ENCODE measurements at regions not wholly inside any gene's neighbourhood (a gene's known extent, or its start where the extent isn't known, plus 50 kb on each side); places are given as distances from the start of the nearest gene placed in this dataset.

DNA sequence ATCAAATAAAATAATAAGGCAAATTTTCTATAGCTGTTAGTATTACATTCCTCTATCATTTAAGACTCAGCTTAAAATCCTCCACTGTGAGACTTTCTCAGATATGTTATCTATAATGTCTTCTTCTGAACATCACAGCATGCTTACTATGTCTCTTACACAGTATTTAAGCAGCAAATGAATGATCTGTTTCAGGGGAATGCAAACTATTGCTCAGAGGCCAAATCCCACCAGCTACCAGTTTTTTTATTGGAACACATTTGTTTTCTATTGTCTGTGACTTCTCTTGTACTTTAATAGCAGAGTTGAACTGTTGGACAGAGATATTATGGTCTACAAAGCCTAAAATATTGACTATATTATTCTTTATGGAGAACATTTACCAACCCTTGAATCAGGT lies 59.6 kb downstream of the C3orf38 start:
- Histone ChIP-seq H3K4me1 (ENCODE audit: control insufficient read depth, insufficient read depth, low read length) (no peaks in the 10 kb centered on the region), H3K9me3 (ENCODE audit: control insufficient read depth, insufficient read depth, low read depth, low read length) (no peaks in the 10 kb centered on the region), H3K36me3 (ENCODE audit: control insufficient read depth in 2 of 2, insufficient read depth in 1 of 2, low read length in 2 of 2) (no peaks in the 10 kb centered on the region), H3K27ac (ENCODE audit: extremely low read depth, low read depth, low read length) (no peak overlapping the region), H3K4me3 (ENCODE audit: low read depth, low read length) (no peak overlapping the region)
- TF ChIP-seq ZNF341 (tag by site-specific recombination; IDR thresholded peaks at IDR 0.05; ENCODE audit: low read depth) (no peak), ZNF623 (tag by site-specific recombination; IDR thresholded peaks at IDR 0.05) (no peak), ZNF311 (tag by site-specific recombination; IDR thresholded peaks at IDR 0.05; ENCODE audit: borderline replicate concordance) (no peak), ZBTB48 (tag by site-specific recombination; IDR thresholded peaks at IDR 0.05) (no peak), ZNF558 (tag by site-specific recombination; IDR thresholded peaks at IDR 0.05) (no peak), ZNF629 (tag by site-specific recombination; IDR thresholded peaks at IDR 0.05) (no peak), ZNF423 (tag by site-specific recombination; IDR thresholded peaks at IDR 0.05) (no peak), ZNF670 (tag by site-specific recombination; IDR thresholded peaks at IDR 0.05; ENCODE audit: low read depth) (no peak), ZNF138 (tag by site-specific recombination; IDR thresholded peaks at IDR 0.05; ENCODE audit: borderline replicate concordance) (no peak), ZNF133 (tag by site-specific recombination; IDR thresholded peaks at IDR 0.05) (no peak), ZNF132 (tag by site-specific recombination; IDR thresholded peaks at IDR 0.05; ENCODE audit: borderline replicate concordance) (no peak), ZNF391 (tag by site-specific recombination; IDR thresholded peaks at IDR 0.05; ENCODE audit: borderline replicate concordance, low read depth) (no peak), ZNF19 (tag by site-specific recombination; IDR thresholded peaks at IDR 0.05; ENCODE audit: low read depth) (no peak)
- TF ChIP-seq, protein P1, sequence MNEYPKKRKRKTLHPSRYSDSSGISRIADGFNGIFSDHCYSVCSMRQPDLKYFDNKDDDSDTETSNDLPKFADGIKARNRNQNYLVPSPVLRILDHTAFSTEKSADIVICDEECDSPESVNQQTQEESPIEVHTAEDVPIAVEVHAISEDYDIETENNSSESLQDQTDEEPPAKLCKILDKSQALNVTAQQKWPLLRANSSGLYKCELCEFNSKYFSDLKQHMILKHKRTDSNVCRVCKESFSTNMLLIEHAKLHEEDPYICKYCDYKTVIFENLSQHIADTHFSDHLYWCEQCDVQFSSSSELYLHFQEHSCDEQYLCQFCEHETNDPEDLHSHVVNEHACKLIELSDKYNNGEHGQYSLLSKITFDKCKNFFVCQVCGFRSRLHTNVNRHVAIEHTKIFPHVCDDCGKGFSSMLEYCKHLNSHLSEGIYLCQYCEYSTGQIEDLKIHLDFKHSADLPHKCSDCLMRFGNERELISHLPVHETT (tag by site-specific recombination; IDR thresholded peaks at IDR 0.05) = no peak
- TF ChIP-seq, protein P2, sequence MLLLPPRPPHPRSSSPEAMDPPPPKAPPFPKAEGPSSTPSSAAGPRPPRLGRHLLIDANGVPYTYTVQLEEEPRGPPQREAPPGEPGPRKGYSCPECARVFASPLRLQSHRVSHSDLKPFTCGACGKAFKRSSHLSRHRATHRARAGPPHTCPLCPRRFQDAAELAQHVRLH (tag by site-specific recombination; IDR thresholded peaks at IDR 0.05) = no peak
- TF ChIP-seq, protein P3, sequence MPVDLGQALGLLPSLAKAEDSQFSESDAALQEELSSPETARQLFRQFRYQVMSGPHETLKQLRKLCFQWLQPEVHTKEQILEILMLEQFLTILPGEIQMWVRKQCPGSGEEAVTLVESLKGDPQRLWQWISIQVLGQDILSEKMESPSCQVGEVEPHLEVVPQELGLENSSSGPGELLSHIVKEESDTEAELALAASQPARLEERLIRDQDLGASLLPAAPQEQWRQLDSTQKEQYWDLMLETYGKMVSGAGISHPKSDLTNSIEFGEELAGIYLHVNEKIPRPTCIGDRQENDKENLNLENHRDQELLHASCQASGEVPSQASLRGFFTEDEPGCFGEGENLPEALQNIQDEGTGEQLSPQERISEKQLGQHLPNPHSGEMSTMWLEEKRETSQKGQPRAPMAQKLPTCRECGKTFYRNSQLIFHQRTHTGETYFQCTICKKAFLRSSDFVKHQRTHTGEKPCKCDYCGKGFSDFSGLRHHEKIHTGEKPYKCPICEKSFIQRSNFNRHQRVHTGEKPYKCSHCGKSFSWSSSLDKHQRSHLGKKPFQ (tag by site-specific recombination; IDR thresholded peaks at IDR 0.05) = no peak
- TF ChIP-seq, protein P4, sequence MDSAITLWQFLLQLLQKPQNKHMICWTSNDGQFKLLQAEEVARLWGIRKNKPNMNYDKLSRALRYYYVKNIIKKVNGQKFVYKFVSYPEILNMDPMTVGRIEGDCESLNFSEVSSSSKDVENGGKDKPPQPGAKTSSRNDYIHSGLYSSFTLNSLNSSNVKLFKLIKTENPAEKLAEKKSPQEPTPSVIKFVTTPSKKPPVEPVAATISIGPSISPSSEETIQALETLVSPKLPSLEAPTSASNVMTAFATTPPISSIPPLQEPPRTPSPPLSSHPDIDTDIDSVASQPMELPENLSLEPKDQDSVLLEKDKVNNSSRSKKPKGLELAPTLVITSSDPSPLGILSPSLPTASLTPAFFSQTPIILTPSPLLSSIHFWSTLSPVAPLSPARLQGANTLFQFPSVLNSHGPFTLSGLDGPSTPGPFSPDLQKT (IDR thresholded peaks at IDR 0.05; ENCODE audit: borderline replicate concordance, low read depth, low read length) = no peak
- ChIA-PET CTCF (no interaction called here), POLR2A (no interaction called here)

DNA sequence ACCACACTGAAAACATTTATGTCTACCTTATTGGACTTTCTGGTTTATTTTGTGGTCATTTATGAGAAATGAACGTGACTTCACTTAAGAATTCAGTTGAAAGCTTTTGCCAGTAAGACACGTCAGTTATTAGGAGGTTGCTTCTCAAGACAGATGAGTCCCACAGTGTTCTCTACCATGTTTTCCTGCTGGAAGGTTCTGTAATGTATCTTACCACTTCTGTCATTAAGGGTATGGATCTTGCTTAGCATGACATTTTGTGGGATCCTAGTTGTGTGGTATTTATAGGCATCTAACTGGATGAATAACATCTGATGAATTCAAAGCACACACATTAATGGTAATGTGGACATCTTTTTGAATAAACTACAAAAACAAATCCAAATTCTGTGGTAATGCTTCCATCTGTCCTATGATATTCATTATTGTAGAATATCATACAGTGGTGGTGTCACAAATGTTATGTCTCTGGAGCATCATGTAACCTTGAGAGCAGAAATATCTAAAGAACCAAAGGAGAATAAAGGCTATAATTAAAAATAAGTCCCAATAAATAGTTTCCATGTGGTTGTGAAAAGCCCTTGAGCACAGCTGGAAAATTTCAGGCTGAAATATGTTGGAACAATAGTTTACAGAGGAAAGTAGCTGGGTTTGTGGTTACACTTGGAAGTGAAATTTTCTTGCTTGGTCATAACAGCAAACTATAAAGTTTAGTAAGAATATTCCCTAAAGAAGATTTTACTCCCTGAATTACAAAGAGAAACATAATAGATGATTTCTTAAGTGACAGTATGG lies 61.5 kb downstream of the C3orf38 start:
- CTCF ChIA-PET = no interaction called here
- POLR2A ChIA-PET = no interaction called here
- no peak for TF ChIP-seq ZNF202 (tag by site-specific recombination; IDR thresholded peaks at IDR 0.05; ENCODE audit: borderline replicate concordance)
- TF ChIP-seq ZNF274 (IDR thresholded peaks at IDR 0.05; ENCODE audit: low read length) = no peak
- no peak for TF ChIP-seq ZNF274 (tag by site-specific recombination; IDR thresholded peaks at IDR 0.05; ENCODE audit: borderline replicate concordance)
- no peak for TF ChIP-seq ZNF558 (tag by site-specific recombination; IDR thresholded peaks at IDR 0.05)
- no peak for TF ChIP-seq ZNF830 (tag by site-specific recombination; IDR thresholded peaks at IDR 0.05; ENCODE audit: low read depth)
- TF ChIP-seq, protein P5, sequence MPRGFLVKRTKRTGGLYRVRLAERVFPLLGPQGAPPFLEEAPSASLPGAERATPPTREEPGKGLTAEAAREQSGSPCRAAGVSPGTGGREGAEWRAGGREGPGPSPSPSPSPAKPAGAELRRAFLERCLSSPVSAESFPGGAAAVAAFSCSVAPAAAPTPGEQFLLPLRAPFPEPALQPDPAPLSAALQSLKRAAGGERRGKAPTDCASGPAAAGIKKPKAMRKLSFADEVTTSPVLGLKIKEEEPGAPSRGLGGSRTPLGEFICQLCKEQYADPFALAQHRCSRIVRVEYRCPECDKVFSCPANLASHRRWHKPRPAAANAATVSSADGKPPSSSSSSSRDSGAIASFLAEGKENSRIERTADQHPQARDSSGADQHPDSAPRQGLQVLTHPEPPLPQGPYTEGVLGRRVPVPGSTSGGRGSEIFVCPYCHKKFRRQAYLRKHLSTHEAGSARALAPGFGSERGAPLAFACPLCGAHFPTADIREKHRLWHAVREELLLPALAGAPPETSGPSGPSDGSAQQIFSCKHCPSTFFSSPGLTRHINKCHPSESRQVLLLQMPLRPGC (tag by site-specific recombination; IDR thresholded peaks at IDR 0.05) = no peak
- TF ChIP-seq SP7 (tag by site-specific recombination; IDR thresholded peaks at IDR 0.05) = no peak
- TF ChIP-seq, protein P6, sequence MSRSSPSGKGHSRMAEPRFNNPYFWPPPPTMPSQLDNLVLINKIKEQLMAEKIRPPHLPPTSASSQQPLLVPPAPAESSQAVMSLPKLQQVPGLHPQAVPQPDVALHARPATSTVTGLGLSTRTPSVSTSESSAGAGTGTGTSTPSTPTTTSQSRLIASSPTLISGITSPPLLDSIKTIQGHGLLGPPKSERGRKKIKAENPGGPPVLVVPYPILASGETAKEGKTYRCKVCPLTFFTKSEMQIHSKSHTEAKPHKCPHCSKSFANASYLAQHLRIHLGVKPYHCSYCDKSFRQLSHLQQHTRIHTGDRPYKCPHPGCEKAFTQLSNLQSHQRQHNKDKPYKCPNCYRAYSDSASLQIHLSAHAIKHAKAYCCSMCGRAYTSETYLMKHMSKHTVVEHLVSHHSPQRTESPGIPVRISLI (tag by site-specific recombination; IDR thresholded peaks at IDR 0.05) = no peak
- TF ChIP-seq, protein P7, sequence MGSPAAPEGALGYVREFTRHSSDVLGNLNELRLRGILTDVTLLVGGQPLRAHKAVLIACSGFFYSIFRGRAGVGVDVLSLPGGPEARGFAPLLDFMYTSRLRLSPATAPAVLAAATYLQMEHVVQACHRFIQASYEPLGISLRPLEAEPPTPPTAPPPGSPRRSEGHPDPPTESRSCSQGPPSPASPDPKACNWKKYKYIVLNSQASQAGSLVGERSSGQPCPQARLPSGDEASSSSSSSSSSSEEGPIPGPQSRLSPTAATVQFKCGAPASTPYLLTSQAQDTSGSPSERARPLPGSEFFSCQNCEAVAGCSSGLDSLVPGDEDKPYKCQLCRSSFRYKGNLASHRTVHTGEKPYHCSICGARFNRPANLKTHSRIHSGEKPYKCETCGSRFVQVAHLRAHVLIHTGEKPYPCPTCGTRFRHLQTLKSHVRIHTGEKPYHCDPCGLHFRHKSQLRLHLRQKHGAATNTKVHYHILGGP (tag by site-specific recombination; IDR thresholded peaks at IDR 0.05) = no peak
- no peak for TF ChIP-seq ZNF140 (tag by site-specific recombination; IDR thresholded peaks at IDR 0.05)
- TF ChIP-seq ZNF791 (tag by site-specific recombination; IDR thresholded peaks at IDR 0.05) = no peak

More for the DNA sequence above, 61.5 kb downstream of the C3orf38 start:
- Histone ChIP-seq H3K9me3 (ENCODE audit: control insufficient read depth, insufficient read depth, low read depth, low read length) (no peaks in the 10 kb centered on the region), H3K4me1 (ENCODE audit: control insufficient read depth, insufficient read depth, low read length) (no peaks in the 10 kb centered on the region), H3K4me3 (ENCODE audit: low read depth, low read length) (no peak overlapping the region), H3K27ac (ENCODE audit: extremely low read depth, low read depth, low read length) (no peak overlapping the region), H3K36me3 (ENCODE audit: control insufficient read depth in 2 of 2, insufficient read depth in 1 of 2, low read length in 2 of 2) (no peaks in the 10 kb centered on the region)

Data from HEK293 (cell line).